ENCODE measurements at regions not wholly inside any gene's neighbourhood (a gene's known extent, or its start where the extent isn't known, plus 50 kb on each side); places are given as distances from the start of the nearest gene placed in this dataset.

DNA sequence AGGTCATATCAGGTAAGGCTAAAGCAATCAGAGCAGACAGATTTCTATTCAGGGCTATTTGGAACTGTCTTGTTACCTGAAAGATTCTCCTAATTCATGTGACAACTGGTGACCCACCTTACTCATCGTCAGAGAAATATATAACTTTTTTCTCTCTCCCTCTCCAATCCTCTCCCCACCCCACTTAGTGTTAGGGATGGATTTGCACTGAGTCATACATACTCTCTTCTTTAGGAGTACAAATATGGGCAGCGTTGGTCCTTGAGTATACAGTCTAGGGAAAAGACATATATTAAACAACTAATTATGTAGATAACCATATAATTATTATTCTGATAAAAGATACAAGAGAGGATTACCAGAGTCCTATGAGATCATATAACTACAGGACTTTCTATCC, 246.3 kb downstream of the HHIPL2 start:
- DNase-seq (ENCODE audit: low read depth in 2 of 2, low spot score in 1 of 2): no peak

DNA sequence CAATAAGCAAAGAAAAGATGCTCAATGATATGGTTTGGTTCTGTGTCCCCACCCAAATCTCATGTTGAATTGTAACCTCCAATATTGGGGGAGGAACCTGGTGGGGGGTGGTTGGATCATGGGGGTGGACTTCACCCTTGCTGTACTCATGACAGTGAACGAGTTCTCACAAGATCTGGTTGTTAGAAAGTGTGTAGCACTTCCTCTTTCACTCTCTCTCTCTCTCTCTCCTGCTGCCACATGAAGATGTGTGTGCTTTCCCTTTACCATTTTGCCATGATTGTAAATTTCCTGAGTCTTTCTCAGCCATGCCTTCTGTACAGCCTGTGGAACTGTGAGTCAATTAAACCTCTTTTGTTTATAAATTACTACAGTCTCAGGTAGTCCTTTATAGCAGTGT, 248.4 kb downstream of the HHIPL2 start:
- no peak for DNase-seq (ENCODE audit: low read depth in 2 of 2, low spot score in 1 of 2)

DNA sequence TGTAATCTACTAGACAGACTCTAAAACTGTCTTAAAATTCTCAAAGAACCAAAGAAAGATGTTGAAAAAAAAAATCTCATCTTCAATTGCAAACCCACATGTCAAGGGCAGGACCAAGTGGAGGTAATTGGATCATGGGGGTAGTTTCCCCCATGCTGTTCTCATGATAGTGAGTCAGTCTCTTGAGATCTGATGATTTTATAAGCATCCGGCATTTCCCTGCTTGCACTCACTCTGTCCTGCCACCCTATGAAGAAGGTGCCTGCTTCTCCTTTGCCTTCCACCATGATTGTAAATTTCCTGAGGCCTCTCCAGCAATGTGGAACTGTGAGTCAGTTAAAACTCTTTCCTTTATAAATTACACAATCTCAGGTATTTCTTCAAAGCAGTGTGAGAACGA, 257.0 kb downstream of the HHIPL2 start:
- DNase-seq (ENCODE audit: low read depth in 2 of 2, low spot score in 1 of 2): no peak

DNA sequence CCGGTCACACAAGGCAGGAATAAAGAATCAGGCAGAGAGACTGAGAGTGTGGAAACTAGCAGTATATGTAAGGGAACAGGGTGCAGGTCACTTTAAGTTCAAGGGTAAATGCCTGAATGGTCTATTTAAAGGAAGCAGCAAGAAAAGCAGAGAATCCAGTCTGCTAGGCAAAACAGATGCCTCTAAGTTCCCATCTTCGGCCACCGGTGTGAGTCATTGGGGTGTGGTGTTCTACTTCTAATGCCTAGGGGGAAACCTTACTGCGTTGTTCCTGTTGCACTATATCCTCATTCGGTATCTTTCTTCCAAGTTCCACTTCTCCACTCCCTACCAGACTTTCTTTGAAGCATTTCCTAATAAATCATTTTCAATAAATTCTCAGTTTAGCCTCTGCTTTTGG, 259.9 kb downstream of the HHIPL2 start:
- DNase-seq (ENCODE audit: low read depth in 2 of 2, low spot score in 1 of 2): no peak

DNA sequence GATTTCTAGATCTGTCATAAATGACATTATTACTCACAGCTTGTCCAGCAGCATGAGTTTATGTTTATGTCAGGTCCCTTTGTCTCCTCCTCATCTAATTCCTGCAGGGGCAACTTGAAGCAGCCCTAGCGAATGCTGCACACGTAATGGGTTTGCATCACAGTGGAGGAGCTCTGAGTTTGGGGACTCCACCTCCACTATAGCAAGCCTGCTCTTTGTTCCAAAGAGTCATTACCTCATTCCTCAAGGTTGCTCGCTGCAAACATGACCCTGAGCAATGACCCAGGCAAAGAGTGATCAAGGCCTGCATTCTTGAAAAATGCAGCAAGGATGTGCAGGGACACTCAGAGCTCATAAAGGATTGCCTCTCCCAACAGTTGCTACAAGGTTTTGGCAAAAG, 261.9 kb downstream of the HHIPL2 start:
- DNase-seq (ENCODE audit: low read depth in 2 of 2, low spot score in 1 of 2): no peak

DNA sequence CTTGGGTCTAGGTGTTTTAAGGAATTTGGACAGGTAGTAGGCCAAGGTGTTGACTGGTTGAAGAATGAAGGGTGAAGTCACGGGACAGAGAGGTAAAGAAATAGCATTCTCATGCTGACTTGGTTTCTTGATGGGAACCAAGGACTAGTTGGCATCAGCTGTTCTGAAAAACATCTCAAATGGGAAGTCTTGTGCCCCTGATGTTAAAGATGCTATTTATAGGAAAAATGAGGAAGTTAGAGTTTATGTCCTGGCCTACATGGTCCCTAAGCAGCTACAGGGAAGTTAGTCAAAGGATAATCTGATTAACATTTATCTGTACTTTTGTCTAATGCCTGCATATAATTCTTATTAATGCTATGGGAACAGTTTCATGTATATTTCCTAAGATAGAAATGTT, 262.4 kb downstream of the HHIPL2 start:
- DNase-seq (ENCODE audit: low read depth in 2 of 2, low spot score in 1 of 2): no peak

DNA sequence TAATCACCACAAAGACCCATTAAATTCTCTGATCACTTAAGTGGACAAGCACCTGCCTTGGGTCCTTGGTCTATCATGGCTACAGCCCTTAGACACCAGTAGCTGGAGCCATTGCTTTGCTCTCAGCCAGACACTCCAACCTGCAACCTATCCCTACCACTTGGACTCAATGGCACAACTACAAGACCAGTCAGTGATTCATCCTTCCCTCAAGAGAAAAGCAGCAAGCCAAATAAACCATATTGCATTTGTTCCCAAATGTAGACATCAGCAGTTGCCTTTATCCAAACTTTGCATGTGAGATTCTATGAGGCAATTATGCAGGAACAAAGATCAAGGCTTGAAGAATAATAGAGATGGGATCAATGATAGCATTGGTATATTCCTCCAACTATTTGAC, 263.4 kb downstream of the HHIPL2 start:
- no peak for DNase-seq (ENCODE audit: low read depth in 2 of 2, low spot score in 1 of 2)

DNA sequence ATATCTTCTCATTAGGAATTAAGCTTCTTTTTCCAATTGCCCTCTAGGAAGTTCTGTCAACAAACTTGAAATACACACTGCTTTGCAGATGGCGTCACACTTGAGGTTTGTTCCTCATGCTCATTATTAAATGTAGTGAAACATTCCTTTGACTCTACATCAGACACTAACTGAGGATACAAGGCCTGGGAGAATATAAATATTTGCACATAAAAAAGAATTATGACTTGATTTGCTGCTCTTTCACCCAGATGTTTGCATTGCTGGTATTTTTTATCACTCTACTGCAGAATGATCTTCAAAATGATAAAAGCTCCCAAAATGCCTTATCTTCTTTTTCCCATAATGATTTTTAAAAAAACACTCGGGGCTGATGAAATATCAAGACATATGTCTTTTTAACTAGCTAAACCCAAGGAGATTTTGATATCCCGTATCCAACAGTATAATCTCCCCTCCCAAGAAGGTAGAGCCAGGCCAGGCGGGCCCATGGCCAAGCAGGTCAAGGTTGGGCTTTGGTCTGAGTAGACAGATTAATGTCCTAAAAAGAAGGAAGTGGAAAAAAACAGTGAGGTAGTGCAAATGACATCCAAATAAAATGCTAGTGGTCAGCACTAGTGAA, 264.6 kb downstream of the HHIPL2 start:
- DNase-seq (ENCODE audit: low read depth in 2 of 2, low spot score in 1 of 2): no peak

DNA sequence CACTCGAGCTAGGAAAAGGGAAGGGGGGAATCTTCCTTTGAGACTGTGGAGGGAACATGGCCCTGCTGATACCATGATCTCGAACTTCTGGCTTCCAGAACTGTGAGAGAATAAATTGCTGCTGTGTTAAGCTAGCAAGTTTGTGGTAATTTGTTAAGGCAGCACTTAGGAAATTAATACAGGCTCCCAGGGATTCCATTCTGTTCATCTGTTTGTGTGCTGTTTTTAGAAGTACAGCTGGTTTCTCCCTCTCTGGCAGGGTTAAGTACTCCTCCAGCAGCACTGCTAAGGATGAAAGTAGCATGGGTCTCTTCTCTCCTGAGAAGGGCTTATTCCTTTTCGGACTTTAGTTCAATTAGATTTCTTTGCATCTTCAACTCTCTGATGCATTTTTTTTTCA, 268.3 kb downstream of the HHIPL2 start:
- no peak for DNase-seq (ENCODE audit: low read depth in 2 of 2, low spot score in 1 of 2)

DNA sequence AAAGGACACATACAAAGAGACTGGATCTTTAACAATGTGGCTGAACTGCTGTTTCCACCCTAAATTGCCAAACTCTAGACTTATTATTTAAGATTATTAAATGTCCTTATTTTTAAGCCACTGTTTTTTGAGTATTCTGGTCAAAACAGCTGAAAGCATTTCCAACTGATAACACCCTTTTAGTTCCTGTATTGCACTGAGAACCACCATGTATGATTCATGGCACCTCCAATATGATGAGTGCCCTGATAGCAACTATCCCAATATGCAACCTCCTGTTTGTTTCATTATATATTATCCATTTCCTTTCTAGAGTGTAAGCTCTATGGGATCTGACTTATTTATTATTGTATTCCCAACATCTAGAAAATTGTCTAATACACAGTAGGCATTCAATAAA, 269.4 kb downstream of the HHIPL2 start:
- DNase-seq (ENCODE audit: low read depth in 2 of 2, low spot score in 1 of 2): no peak

DNA sequence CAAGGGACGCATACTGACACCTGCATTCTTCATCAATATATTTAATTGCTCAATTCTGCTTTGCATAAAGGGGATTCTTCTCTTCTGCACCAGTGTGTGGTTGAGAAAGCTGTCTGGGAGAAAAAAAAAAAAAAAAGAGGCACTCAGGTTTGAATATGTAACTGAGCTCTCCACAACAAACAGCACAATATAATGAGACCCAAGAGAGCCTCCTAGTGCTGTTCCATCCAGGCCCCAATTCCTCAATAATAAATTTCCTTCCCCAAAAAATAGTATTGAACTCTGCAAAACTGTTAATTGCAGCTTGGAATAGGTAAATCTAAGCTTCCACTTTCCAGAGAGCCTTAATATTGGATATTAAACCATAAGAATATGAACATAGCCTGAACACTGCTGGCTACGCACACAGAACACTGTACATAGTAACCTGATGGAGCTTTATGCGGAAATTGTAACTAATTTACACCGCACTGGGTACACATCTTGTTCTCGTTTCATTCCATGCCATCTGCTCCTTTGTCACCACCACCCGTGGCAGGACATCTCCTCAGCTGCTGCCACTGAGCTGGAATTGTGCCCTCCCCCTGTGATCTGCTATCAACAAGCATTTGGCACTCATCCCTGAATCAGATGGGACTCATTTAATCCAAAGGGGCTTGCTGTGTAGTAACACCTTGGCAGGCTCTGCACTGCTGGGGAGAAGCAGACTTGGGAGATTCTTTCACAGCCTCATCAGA, 272.0 kb downstream of the HHIPL2 start:
- DNase-seq (ENCODE audit: low read depth in 2 of 2, low spot score in 1 of 2): no peak

DNA sequence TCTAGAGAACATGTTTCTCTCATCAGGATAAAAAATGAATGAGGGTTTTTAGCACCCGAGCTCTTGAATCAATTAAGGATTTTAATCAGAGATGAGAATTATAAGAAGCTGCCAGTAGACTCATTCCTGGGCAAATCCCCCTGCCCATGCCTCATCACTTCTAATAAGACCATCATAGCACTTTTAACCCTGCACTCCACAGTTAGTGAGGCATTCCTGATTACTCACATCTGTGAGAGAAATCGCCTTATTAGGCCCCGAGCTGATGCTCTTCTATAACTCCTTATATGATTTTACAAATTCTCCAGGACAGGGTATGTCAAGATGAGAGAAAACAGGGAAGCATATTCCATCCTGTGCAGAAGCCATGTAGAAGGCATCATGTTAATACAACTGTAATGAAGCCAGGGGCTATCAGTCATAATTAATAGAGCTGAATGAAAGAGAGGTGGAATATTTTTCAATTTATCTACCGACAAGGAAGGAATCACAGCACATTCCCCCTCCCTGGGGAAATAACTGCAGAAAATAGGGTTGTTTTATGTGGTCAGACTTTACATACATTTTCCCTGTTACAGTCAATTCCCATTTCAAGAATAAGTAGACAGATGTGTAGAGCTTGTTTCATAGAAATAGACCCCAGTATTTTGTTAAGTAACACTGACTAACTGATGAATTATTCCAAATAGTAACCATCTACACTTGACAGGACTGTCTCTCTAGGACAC, 272.7 kb downstream of the HHIPL2 start:
- no peak for DNase-seq (ENCODE audit: low read depth in 2 of 2, low spot score in 1 of 2)

DNA sequence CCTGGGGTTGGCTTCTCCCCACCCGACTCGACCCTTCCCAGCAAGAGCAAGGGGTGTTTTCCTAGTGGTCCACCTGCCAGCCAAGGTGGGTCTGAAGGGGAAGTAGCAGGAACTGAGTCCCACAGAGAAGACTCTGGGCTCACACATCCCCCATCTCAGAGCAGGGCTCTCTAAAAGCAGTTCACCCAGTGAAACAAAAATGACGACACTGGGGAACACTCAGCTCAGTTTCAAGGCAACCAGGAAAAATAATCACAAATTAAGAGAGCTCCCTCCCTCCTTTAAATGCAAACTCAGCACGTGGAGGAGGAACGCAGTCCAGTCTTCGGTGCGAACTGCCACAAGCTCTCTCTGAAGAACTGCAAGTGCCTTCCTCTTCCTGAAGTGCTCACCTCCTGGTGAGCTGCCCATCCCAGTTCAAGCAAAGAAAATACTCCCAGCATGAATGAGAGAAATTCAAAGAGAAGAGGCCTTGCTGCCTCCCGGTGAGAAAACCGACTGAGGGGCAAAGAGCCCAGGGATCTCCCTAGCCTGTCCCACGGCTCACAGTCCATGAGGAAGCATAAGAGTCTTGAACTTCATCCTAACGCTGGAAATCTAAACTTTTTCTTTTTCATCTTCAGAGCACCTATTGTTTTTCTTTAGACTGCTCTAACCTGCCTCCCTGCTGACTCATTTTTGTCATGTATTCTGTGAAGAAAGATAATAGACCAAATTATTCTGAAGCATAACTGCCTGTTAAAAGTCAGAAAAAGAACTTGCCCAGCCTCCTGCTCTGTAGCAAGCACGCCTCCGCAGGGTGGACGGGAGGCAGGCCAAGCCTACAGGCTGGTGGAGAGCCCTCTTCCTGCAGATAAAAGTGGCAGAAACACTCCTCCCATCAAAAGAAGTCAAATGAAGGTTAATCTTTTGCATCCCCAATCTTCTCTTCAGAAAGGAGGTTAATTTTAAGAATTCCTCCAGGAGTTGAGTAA, 281.4 kb downstream of the HHIPL2 start:
- DNase-seq (ENCODE audit: low read depth in 2 of 2, low spot score in 1 of 2): no peak

DNA sequence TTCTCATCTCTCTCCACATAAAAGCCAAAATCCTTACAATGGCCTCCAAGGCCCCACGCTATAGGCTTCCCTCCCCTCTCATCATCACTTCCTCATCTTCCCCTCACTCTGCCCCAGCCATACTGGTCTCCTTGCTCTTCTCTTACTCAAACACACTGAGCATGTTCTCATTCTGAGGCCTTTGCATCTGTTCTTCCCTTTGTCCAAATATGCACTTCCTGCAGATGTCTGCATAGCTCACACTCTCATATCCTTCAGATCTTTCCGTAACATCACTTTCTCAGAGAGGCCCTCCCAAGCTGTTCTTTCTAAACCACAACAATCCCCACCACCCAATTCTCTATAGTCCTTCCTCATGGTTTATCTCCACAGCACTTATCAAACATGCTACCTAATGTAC, 284.1 kb downstream of the HHIPL2 start:
- no peak for DNase-seq (ENCODE audit: low read depth in 2 of 2, low spot score in 1 of 2)

DNA sequence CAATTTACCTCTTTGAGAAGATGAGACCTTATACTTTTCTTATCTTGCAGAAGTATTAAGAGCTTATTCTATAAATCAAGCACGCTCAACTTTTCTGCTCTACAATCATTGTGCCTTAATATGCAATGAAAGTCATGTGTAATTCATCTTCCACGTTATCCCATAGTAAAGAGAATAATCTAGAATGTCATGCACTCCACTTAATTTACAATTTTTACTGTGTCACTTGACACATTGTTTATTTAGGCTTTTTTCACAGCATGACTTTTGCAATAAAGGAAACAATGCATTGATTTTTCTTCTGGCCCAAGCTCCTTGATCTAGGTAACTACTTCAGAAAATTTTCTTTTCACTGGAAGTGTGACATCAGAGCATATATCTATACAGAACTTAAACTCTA, 290.9 kb downstream of the HHIPL2 start:
- DNase-seq (ENCODE audit: low read depth in 2 of 2, low spot score in 1 of 2): no peak

DNA sequence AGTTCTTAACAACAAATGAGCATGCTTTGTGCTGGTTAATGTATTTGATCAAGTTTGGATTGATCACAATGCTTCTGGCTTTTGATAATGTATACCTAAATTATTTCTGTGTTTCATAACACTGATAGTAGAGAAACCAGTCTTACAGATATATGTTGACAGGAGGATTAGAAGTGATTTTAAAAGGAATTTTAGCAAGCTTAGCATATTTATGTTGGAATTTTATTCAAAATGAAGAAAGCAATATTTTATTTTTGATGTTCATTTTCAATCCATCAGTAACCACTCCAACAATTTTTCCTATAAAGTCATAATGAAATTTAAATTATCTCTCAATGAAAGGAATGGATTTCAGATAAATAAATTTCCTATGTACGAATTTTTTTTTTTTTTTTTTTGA, 291.8 kb downstream of the HHIPL2 start:
- DNase-seq (ENCODE audit: low read depth in 2 of 2, low spot score in 1 of 2): no peak

DNA sequence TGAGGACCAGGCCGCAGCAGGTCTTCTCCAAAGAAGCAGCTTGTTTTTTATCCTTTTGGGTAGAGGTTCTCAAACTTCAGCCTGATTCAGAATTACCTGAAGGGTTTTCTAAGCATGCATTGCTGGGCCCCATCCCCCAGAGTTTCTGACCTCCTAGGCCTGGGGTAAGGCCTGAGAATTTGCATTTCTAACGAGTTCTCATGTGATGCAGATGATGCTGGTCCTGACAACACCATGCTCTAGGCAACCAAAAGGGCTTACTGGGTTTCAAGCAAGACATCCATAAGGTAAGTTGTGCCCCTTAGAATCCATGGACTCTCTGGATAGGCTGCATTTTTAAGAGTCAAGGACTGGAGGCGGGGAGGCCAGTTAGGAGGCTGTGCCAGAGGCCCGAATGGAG, 295.1 kb downstream of the HHIPL2 start:
- no peak for DNase-seq (ENCODE audit: low read depth in 2 of 2, low spot score in 1 of 2)

DNA sequence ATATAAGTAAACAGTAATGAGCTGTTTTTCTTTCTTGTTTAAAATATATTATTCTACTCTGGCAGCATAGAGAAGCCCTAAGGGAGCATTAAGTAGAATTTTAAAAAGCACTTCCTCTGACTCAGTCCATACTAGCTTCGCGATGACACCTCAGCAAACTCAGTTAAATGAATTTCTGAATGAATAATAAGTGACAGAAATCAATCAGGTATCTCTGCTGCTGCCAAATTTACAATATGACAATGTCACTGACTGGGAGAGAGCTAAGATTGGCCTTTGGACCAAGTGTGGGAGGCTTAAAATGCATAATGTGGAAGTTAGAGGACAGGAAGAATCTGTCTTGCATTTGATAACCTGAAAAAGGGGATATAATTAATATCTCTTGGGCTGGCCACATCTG, 296.1 kb downstream of the HHIPL2 start:
- no peak for DNase-seq (ENCODE audit: low read depth in 2 of 2, low spot score in 1 of 2)

DNA sequence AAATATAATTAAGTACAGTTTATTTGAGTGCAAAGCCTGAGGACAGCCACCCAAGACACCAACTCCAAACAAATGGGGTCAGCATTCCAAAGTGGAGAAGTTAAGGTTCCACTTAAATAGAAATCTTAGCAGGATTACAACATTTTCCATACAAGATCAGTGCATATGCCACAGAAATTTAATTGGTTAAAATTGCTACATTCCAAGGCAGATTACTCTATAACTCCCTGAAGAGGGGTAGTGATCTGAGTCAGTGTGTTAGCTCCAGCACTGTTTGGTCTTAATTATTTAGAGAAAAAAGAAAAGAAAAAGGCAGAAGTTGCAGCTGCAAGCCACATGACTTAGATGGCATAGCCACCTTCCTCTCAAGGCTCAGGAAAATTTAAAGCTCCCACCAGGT, 297.5 kb downstream of the HHIPL2 start:
- no peak for DNase-seq (ENCODE audit: low read depth in 2 of 2, low spot score in 1 of 2)

DNA sequence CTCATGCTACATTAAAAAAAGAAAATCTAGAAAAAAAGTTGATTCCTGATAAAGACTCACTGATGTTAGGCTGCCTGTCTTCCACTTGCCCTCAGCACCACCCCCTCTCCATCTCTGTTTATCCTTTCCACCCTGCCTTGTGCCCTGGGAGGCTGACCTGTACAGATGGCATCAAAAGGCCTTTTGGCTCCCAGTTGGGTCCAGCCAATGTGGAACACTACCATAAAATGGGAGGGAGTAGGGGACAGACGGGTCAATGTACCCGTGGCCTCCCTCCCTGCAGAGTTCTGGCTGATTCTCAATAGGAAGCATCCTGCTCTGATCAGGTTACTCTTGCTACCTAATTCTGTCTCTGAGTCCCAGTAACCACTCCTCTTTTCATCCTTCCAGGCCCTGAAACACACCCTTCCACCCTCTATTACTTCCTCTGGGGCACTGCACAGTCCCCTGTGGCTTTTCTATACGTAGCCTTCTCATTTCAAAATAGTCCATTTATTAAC, 300.0 kb downstream of the HHIPL2 start:
- no peak for DNase-seq (ENCODE audit: low read depth in 2 of 2, low spot score in 1 of 2)

DNA sequence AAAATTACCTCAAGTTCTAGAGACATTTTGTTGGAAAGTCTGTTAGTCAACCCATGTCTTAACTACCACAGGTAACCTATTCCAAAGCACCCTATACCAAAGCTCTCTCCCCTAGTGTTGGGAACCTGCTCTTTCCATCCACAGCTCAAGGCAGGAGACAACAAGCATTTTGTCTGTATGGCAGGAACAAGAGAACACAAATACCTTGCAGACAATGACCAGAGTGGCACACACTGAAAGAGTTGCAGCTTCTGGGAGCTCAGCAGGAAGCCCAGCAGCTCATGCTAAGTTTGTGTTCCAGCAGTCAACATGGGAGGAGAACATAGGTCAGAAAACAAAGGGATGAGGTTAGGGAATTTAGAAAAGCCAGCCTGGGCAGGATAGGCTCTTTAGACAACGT, 300.8 kb downstream of the HHIPL2 start:
- no peak for DNase-seq (ENCODE audit: low read depth in 2 of 2, low spot score in 1 of 2)
